GM11168 (cell line): ENCODE measurements at regions not wholly inside any gene's neighbourhood (a gene's known extent, or its start where the extent isn't known, plus 50 kb on each side); places are given as distances from the start of the nearest gene placed in this dataset.

ENCODE experiments used
- in situ Hi-C: fragments of 300-500 bp; cut with MboI; formaldehyde crosslinking; loops from one replicate; pipeline ENCODE4 v1.12.0; 2022; ENCODE audit warnings: low sequenced_read_pairs; ENCODE audit not compliant: unreplicated experiment

GRCh38 chr4:176565049-176565448, 227.7 kb downstream of the VEGFC start:
- in situ Hi-C loops = no loop called here

- in situ Hi-C loops = no loop called here
These were observed 226.0 kb downstream of the VEGFC start for GRCh38 chr4:176566769-176567168.

GRCh38 chr4:176568238-176568637, 224.5 kb downstream of the VEGFC start:
- in situ Hi-C loops = no loop called here

- in situ Hi-C loops = no loop called here
These were observed 223.4 kb downstream of the VEGFC start for GRCh38 chr4:176569301-176569700.

GRCh38 chr4:176571206-176571605, 221.5 kb downstream of the VEGFC start:
- in situ Hi-C loops = no loop called here

GRCh38 chr4:176575141-176575730, 217.5 kb downstream of the VEGFC start:
- in situ Hi-C loops = no loop called here

GRCh38 chr4:176579226-176579625, 213.5 kb downstream of the VEGFC start:
- in situ Hi-C loops = no loop called here

- in situ Hi-C loops = no loop called here
These were observed 209.4 kb downstream of the VEGFC start for GRCh38 chr4:176583278-176583677.

- in situ Hi-C loops = no loop called here
These were observed 208.6 kb downstream of the VEGFC start for GRCh38 chr4:176584031-176584606.

GRCh38 chr4:176587920-176588319, 204.8 kb downstream of the VEGFC start:
- in situ Hi-C loops = no loop called here

GRCh38 chr4:176588436-176588835, 204.3 kb downstream of the VEGFC start:
- in situ Hi-C loops = no loop called here

- in situ Hi-C loops = no loop called here
These were observed 199.6 kb downstream of the VEGFC start for GRCh38 chr4:176592976-176593670.

- in situ Hi-C loops = no loop called here
These were observed 198.8 kb downstream of the VEGFC start for GRCh38 chr4:176593943-176594342.

GRCh38 chr4:176595257-176595656, 197.5 kb downstream of the VEGFC start:
- in situ Hi-C loops = no loop called here

GRCh38 chr4:176601124-176601523, 191.6 kb downstream of the VEGFC start:
- in situ Hi-C loops = no loop called here

GRCh38 chr4:176607807-176608206, 184.9 kb downstream of the VEGFC start:
- in situ Hi-C loops = no loop called here

GRCh38 chr4:176608346-176608745, 184.4 kb downstream of the VEGFC start:
- in situ Hi-C loops = no loop called here

GRCh38 chr4:176610594-176610993, 182.1 kb downstream of the VEGFC start:
- in situ Hi-C loops = no loop called here

- in situ Hi-C loops = no loop called here
These were observed 181.3 kb downstream of the VEGFC start for GRCh38 chr4:176611381-176611780.

- in situ Hi-C loops = no loop called here
These were observed 180.8 kb downstream of the VEGFC start for GRCh38 chr4:176611951-176612350.

GRCh38 chr4:176614793-176615192, 177.9 kb downstream of the VEGFC start:
- in situ Hi-C loops = no loop called here

GRCh38 chr4:176616151-176616550, 176.6 kb downstream of the VEGFC start:
- in situ Hi-C loops = no loop called here
